Heart left ventricle (tissue), 16 donors: ENCODE measurements at regions not wholly inside any gene's neighbourhood (a gene's known extent, or its start where the extent isn't known, plus 50 kb on each side); places are given as distances from the start of the nearest gene placed in this dataset.
"Not testable (repeated sequence)": the region's sequence is repeated elsewhere in the genome, so short reads cannot be mapped to it uniquely, and the experiment has no call there.

ENCODE experiments used
- ATAC-seq, 4 donors: fragments of 200-7000 bp; cut with Tn5 transposase; one replicate each; pipeline ENCODE4 v1.9.1; 2020 to 2022; ENCODE audit warnings: moderate library complexity in 4 of 4, mild to moderate bottlenecking in 3 of 4, moderate number of reproducible peaks in 1 of 4
- DNase-seq, 5 donors: peaks; one replicate each; pipeline ENCODE4 v3.0.0-alpha.2; 2020
- H3K27ac ChIP-seq, 12 donors: fragments of 200-600 bp; sonication (generic) in 4 of 12; one replicate each; pipeline versions ENCODE4 v1.5.0 to v1.8.0; 2016 to 2022; ENCODE audit warnings: mild to moderate bottlenecking in 2 of 12
- H3K27me3 ChIP-seq, 9 donors: fragments of 200-600 bp; sonication (generic) in 2 of 9; one replicate each; pipeline versions ENCODE4 v1.5.1 to v1.8.0; 2016 to 2022; ENCODE audit warnings: mild to moderate bottlenecking in 3 of 9
- H3K36me3 ChIP-seq, 9 donors: fragments of 200-600 bp; sonication (generic) in 2 of 9; one replicate each; pipeline versions ENCODE4 v1.5.0 to v1.8.0; 2018 to 2022; ENCODE audit warnings: mild to moderate bottlenecking in 2 of 9
- H3K4me1 ChIP-seq, 12 donors: fragments of 200-600 bp; sonication (generic) in 4 of 12; one replicate each; pipeline versions ENCODE4 v1.5.0 to v1.8.0; 2016 to 2022; ENCODE audit warnings: mild to moderate bottlenecking in 3 of 12
- H3K4me3 ChIP-seq, 12 donors: fragments of 200-600 bp; sonication (generic) in 4 of 12; one replicate each; pipeline versions ENCODE4 v1.5.0 to v1.8.0; 2017 to 2022; ENCODE audit warnings: mild to moderate bottlenecking in 9 of 12, moderate library complexity in 4 of 12
- H3K9me3 ChIP-seq, 12 donors: fragments of 200-600 bp; sonication (generic) in 4 of 12; one replicate each; pipeline versions ENCODE4 v1.5.0 to v1.8.0; 2016 to 2022; ENCODE audit warnings: mild to moderate bottlenecking in 1 of 12
- CTCF ChIP-seq, 12 donors: fragments of 200-600 bp; sonication (generic) in 4 of 12; IDR thresholded peaks; one replicate each; pipeline versions ENCODE4 v1.5.0 to v1.8.0; 2018 to 2022; ENCODE audit warnings: antibody characterized with exemption in 12 of 12, mild to moderate bottlenecking in 5 of 12
- POLR2A ChIP-seq, 2 donors: fragments of 450-650 bp; IDR thresholded peaks; one replicate each; pipeline ENCODE4 v1.6.1; 2017; ENCODE audit warnings: antibody characterized with exemption in 2 of 2, mild to moderate bottlenecking in 2 of 2, moderate library complexity in 2 of 2
- WGBS, 4 donors: extraction: QIAGEN DNeasy Blood & Tissue Kit in 2 of 4; methylation state at CpG; one replicate each; pipeline versions ENCODE4 v1.1.5 to v1.1.7; 2013 to 2018; 5-methylcytosine and 5-hydroxymethylcytosine counted together
- intact Hi-C, 10 donors: fragments of 100-400 bp; cut with DNase I; formaldehyde crosslinking; loops; one replicate each; pipeline versions ENCODE4 v1.11.1 to v1.14.2; 2022
- donor health status: ischemic (EF 13 %, LVEDD 7.1; RV severe dilation, severe dysfunction).
- donor health status: healthy with polysubstance abuse.
- donor health status: DM: no; HTN: yes; CAD: no.
- donor health status: DM: no; HTN: no; CAD: no.
- donor health status: ischemic (EF 25% LVEDD 6.9; RV normal size, moderate dysfunction).
- donor health status: ischemic (EF 25% LVEDD 5.7; RV mildly dilated, moderate dysfunction).
- donor health status: healthy.
- donor health status: DM: yes; HTN: yes; CAD: no.
- donor health status: ischemic (EF 35%, LVEDD 5.7; RV mildly dilated, moderate dysfunction).
- donor health status: nonischemic (EF 11% LVEDD 7.7; RV severe dilation, severe dysfunction).
- donor health status: DM: yes; HTN: yes; CAD: no.
- donor health status: PGD.
- donor health status: ischemic (EF 29% LVEDD 5.4; RV normal size, mild dysfunction).
- donor health status: nonischemic (EF 23%, LVEDD 6.1; RV moderate dilation, normal function).

DNA sequence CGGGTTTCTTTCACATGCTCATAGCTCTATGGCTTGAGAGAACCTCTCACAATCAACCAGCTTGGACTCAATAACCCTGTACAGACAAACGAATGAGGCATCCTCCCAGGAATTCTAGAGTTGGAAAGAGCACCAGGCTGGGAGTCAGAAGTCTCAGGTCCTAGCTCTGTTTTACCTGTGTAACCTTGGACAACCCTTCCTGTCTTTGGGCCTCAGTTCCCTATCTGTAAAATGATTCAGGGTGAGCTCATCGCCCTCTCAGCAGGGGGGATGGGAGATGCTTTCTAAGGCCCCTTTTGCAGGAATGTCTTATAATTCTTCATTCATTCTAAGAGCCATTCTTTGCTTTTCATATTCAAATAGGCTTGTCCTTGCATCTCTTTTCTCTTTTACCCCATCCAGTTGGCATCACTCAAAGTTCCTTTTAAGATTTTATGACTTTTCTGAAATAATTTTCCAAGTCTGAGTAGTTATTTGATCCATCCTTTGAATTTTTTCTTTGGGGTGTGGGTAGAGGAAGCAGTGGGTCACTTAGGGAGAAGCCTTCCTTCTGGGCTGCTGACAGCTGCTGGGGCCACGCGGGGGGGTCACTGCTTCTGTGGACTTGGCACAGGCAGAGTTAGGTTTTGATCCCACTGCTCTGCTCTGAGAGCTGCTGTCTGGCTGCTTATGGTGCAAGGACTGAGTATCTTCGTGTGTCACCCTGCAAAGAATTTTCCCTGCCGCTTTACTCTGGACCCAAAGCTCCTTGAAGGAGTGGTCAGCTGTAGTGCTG lies 102.7 kb downstream of the UTP18 start:
- ATAC-seq, result no peak
- TF ChIP-seq POLR2A (IDR thresholded peaks at IDR 0.05) (no peak), CTCF (IDR thresholded peaks at IDR 0.05) (no peak)
- Histone ChIP-seq H3K4me3 (no peak overlapping the region), H3K9me3 (no peaks in the 10 kb centered on the region), H3K27me3 (peaks cover 0 to 29% (median 0%) of the 10 kb centered on the region in 9 donors), H3K36me3 (no peaks in the 10 kb centered on the region), H3K27ac (no peak overlapping the region), H3K4me1 (no peaks in the 10 kb centered on the region)
- DNase-seq, result no peak
- 35 to 47% (median 44%) methylated on average over 7 of the region's 7 CpGs for WGBS, 4 donors
- intact Hi-C loops, result no loop called here

GRCh38 chr17:51365090-51365489 lies 104.7 kb downstream of the UTP18 start:
- H3K27ac ChIP-seq, result no peak overlapping the region
- no peak overlapping the region for H3K4me3 ChIP-seq
- ATAC-seq (no peak), DNase-seq (no peak)
- H3K36me3 ChIP-seq, result no peaks in the 10 kb centered on the region
- H3K4me1 ChIP-seq, result no peaks in the 10 kb centered on the region
- no peaks in the 10 kb centered on the region for H3K9me3 ChIP-seq
- no peak for TF ChIP-seq CTCF (IDR thresholded peaks at IDR 0.05)
- TF ChIP-seq POLR2A (IDR thresholded peaks at IDR 0.05), result no peak
- WGBS, 4 donors, result 39 to 53% (median 52%) methylated on average over 8 of the region's 8 CpGs
- intact Hi-C loops, result no loop called here
- H3K27me3 ChIP-seq, result peaks cover 0 to 33% (median 0%) of the 10 kb centered on the region in 9 donors

GRCh38 chr17:51366866-51367265 lies 106.5 kb downstream of the UTP18 start:
- ATAC-seq, result no peak
- no peaks in the 10 kb centered on the region for H3K36me3 ChIP-seq
- no peaks in the 10 kb centered on the region for H3K4me1 ChIP-seq
- peaks cover 0 to 33% (median 0%) of the 10 kb centered on the region in 9 donors for H3K27me3 ChIP-seq
- no peaks in the 10 kb centered on the region for H3K9me3 ChIP-seq
- 82 to 95% (median 86%) methylated on average over 3 of the region's 3 CpGs for WGBS, 4 donors
- TF ChIP-seq POLR2A (IDR thresholded peaks at IDR 0.05) (no peak), CTCF (IDR thresholded peaks at IDR 0.05) (no peak)
- no peak for DNase-seq
- no peak overlapping the region for H3K4me3 ChIP-seq
- no peak overlapping the region for H3K27ac ChIP-seq
- intact Hi-C loops, result no loop called here

DNA sequence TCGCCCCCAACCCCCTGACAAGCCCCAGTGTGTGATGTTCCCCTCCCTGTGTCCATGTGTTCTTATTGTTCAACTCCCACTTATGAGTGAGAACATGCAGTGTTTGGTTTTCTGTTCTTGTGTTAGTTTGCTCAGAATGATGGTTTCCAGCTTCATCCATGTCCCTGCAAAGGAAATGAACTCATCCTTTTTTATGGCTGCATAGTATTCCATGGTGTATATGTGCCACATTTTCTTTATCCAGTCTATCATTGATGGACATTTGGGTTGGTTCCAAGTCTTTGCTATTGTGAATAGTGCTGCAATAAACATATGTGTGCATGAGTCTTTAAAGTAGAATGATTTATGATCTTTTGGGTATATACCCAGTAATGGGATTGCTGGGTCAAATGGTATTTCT lies 107.5 kb downstream of the UTP18 start:
- intact Hi-C loops, H3K4me3 ChIP-seq: not testable (repeated sequence)
- peaks cover 0 to 31% (median 0%) of the 10 kb centered on the region in 9 donors for H3K27me3 ChIP-seq

More for the DNA sequence above, 107.5 kb downstream of the UTP18 start:
- DNase-seq, H3K4me1 ChIP-seq, H3K36me3 ChIP-seq, H3K9me3 ChIP-seq, H3K27ac ChIP-seq, ATAC-seq: not testable (repeated sequence)
- WGBS, 4 donors, result 65 to 87% (median 73%) methylated on average over 1 of the region's 1 CpG
